Small intestine (tissue), 7 donors: ENCODE measurements at regions not wholly inside any gene's neighbourhood (a gene's known extent, or its start where the extent isn't known, plus 50 kb on each side); places are given as distances from the start of the nearest gene placed in this dataset.

Experiments used
- DNase-seq, 2 donors: peaks; one replicate each; pipeline versions ENCODE4 v3.0.0 to v3.0.0-alpha.2; 2013
- FAIRE-seq: peaks from 2 replicates; lab custom pipeline; 2012; peaks lifted over from hg19 to GRCh38; lab: Jason Lieb, UNC
- H3K27ac ChIP-seq, 3 donors: one replicate each; pipeline ENCODE4 v1.5.1; 2013; ENCODE audit warnings: low read length in 2 of 3, mild to moderate bottlenecking in 2 of 3, control low read depth in 1 of 3, inconsistent platforms in 1 of 3, low read depth in 1 of 3, moderate library complexity in 1 of 3
- H3K27me3 ChIP-seq, 3 donors: one replicate each; pipeline ENCODE4 v1.6.1; 2013; ENCODE audit warnings: low read length in 3 of 3, inconsistent platforms in 1 of 3; ENCODE audit not compliant: control insufficient read depth in 3 of 3, insufficient read depth in 3 of 3
- H3K36me3 ChIP-seq, 3 donors: one replicate each; pipeline ENCODE4 v1.6.1; 2013; ENCODE audit warnings: low read length in 3 of 3, inconsistent platforms in 1 of 3, low read depth in 1 of 3, mild to moderate bottlenecking in 1 of 3, moderate library complexity in 1 of 3; ENCODE audit not compliant: control insufficient read depth in 3 of 3, insufficient read depth in 2 of 3
- H3K4me1 ChIP-seq, 3 donors: one replicate each; pipeline ENCODE4 v1.6.1; 2013; ENCODE audit warnings: low read length in 2 of 3, inconsistent platforms in 1 of 3, low read depth in 1 of 3, mild to moderate bottlenecking in 1 of 3, moderate library complexity in 1 of 3; ENCODE audit not compliant: control insufficient read depth in 3 of 3, insufficient read depth in 2 of 3
- H3K4me3 ChIP-seq, 3 donors: one replicate each; pipeline ENCODE4 v1.5.1; 2013; ENCODE audit warnings: low read length in 3 of 3, control low read depth in 1 of 3, inconsistent platforms in 1 of 3, low read depth in 1 of 3, mild to moderate bottlenecking in 1 of 3, moderate library complexity in 1 of 3
- H3K9me3 ChIP-seq, 2 donors: one replicate each; pipeline ENCODE4 v1.6.1; 2013; ENCODE audit warnings: low read depth in 1 of 2, low read length in 1 of 2; ENCODE audit not compliant: control insufficient read depth in 2 of 2, insufficient read depth in 1 of 2
- WGBS, 3 donors: extraction: QIAGEN DNeasy Blood & Tissue Kit; methylation state at CpG; one replicate each; pipeline ENCODE4 v1.1.7; 2013; 5-methylcytosine and 5-hydroxymethylcytosine counted together
- donor health status: healthy with polysubstance abuse.
- donor health status: control.
- donor health status: control.
- donor health status: Bipolar disorder and iron deficiency.
- donor health status: healthy.

DNA sequence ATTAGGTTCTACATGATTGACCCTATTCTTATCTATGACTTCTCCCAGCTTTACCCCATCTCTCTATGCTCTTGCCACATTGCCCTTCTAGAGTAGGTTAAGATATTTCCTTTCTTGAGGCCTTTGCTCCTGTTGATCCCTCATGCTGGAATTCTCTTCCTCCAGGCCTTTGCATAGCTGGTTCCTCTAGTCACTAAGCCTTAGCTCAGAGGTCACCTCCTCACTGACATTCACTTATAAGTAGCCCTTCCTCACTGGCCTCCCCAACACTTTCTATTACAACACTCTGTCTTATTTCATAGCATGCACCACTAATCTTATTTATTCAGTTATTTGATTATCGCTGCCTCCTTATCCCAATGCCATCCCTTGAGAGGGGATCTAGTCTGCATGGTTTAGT lies 228.4 kb upstream of the COL8A1 start:
- H3K27ac ChIP-seq = no peak overlapping the region
- no peaks in the 10 kb centered on the region for H3K9me3 ChIP-seq
- no peaks in the 10 kb centered on the region for H3K36me3 ChIP-seq
- H3K4me1 ChIP-seq = no peaks in the 10 kb centered on the region
- FAIRE-seq (no peak), DNase-seq (no peak)
- no peaks in the 10 kb centered on the region for H3K27me3 ChIP-seq
- 91 to 100% (median 96%) methylated on average over 1 of the region's 1 CpG for WGBS, 3 donors
- no peak overlapping the region for H3K4me3 ChIP-seq

- WGBS, 3 donors = 62 to 78% (median 76%) methylated on average over 4 of the region's 4 CpGs
- Histone ChIP-seq H3K27me3 (no peaks in the 10 kb centered on the region), H3K4me3 (no peak overlapping the region), H3K27ac (no peak overlapping the region), H3K4me1 (no peaks in the 10 kb centered on the region), H3K9me3 (no peaks in the 10 kb centered on the region), H3K36me3 (no peaks in the 10 kb centered on the region)
- no peak for FAIRE-seq
- no peak for DNase-seq
Observed at GRCh38 chr3:99407257-99407656, 231.1 kb upstream of the COL8A1 start.

- Histone ChIP-seq H3K27ac (no peak overlapping the region), H3K4me1 (no peaks in the 10 kb centered on the region), H3K9me3 (peaks cover 0 to 8% of the 10 kb centered on the region in 2 donors), H3K36me3 (no peaks in the 10 kb centered on the region), H3K4me3 (no peak overlapping the region), H3K27me3 (no peaks in the 10 kb centered on the region)
- 87 to 97% (median 97%) methylated on average over 1 of the region's 1 CpG for WGBS, 3 donors
- DNase-seq = no peak
- no peak for FAIRE-seq
Observed at GRCh38 chr3:99402755-99403154, 235.6 kb upstream of the COL8A1 start.

GRCh38 chr3:99400352-99400751 lies 238.0 kb upstream of the COL8A1 start:
- Histone ChIP-seq H3K27ac (no peak overlapping the region), H3K4me1 (no peaks in the 10 kb centered on the region), H3K36me3 (no peaks in the 10 kb centered on the region), H3K4me3 (no peak overlapping the region), H3K9me3 (peaks cover 0 to 8% of the 10 kb centered on the region in 2 donors), H3K27me3 (no peaks in the 10 kb centered on the region)
- WGBS, 3 donors = 74 to 79% (median 75%) methylated on average over 2 of the region's 2 CpGs
- DNase-seq (no peak), FAIRE-seq (no peak)

DNA sequence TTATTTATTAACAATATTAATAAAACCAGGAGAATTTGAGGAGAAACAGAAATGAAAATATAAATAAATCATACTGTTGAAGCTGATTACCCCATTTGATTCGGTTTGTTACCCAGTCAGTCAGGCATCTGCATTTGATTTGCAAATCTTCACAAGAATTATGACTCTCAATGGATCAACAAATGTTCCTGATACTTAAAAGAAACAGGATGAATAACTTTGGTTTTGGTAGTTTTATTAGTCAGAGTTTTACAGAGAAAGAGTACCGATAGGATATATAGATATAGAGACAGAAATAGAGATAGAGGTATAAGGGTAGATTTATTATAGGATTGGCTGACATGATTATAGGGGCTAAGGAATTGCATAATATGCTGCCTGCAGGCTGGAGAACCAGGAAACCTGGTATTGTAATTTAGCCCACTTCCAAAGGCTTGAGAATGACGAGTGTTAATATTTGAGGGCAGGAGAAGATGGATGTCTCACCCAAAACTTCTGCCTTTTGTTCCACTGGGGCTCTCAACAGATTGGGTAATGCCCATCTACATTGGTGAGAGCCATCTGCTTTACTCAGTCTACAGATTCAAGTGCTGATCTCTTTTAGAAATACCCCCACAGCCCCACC lies 241.6 kb upstream of the COL8A1 start:
- no peak overlapping the region for H3K27ac ChIP-seq
- DNase-seq (no peak), FAIRE-seq (no peak)
- H3K36me3 ChIP-seq = no peaks in the 10 kb centered on the region
- H3K27me3 ChIP-seq = no peaks in the 10 kb centered on the region
- H3K9me3 ChIP-seq = peaks cover 0 to 8% of the 10 kb centered on the region in 2 donors
- H3K4me3 ChIP-seq = no peak overlapping the region
- 54 to 72% (median 66%) methylated on average over 3 of the region's 3 CpGs for whole genome bisulfite sequencing, 3 donors
- H3K4me1 ChIP-seq = no peaks in the 10 kb centered on the region

- peaks cover 0 to 8% of the 10 kb centered on the region in 2 donors for H3K9me3 ChIP-seq
- H3K4me1 ChIP-seq = no peaks in the 10 kb centered on the region
- no peak overlapping the region for H3K27ac ChIP-seq
- no peak for DNase-seq
- no peak for FAIRE-seq
- no peak overlapping the region for H3K4me3 ChIP-seq
- 45 to 55% (median 52%) methylated on average over 7 of the region's 7 CpGs for WGBS, 3 donors
- H3K36me3 ChIP-seq = no peaks in the 10 kb centered on the region
- no peaks in the 10 kb centered on the region for H3K27me3 ChIP-seq
Observed at GRCh38 chr3:99394831-99395778, 243.3 kb upstream of the COL8A1 start.

GRCh38 chr3:99393961-99394360 lies 244.4 kb upstream of the COL8A1 start:
- Histone ChIP-seq H3K27me3 (no peaks in the 10 kb centered on the region), H3K9me3 (peaks cover 0 to 8% of the 10 kb centered on the region in 2 donors), H3K27ac (no peak overlapping the region), H3K4me3 (no peak overlapping the region), H3K36me3 (no peaks in the 10 kb centered on the region), H3K4me1 (no peaks in the 10 kb centered on the region)
- 77 to 86% (median 83%) methylated on average over 2 of the region's 2 CpGs for WGBS, 3 donors
- FAIRE-seq (no peak), DNase-seq (no peak)

DNA sequence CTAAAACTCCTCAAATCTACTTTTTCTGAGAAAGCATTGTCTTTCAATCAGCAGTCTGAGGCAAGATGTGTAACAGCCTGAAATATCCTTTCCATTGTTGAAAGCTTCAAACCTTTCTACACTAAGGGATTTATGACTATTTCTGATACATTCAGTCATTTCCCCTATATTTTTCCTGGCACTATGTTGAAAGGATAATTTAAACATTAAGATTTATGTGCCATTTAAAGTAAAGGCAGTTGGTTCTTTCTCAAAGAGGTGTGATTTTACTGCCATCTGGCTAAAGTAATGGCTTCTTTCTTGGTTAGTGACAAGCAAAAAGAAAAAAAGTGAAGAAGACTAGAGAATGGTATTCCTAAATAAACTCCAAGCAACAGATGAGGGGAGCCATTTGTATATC lies 249.6 kb upstream of the COL8A1 start:
- Histone ChIP-seq H3K36me3 (no peaks in the 10 kb centered on the region), H3K27me3 (no peaks in the 10 kb centered on the region), H3K4me1 (no peaks in the 10 kb centered on the region), H3K9me3 (no peaks in the 10 kb centered on the region), H3K4me3 (no peak overlapping the region), H3K27ac (no peak overlapping the region)
- DNase-seq = no peak
- no peak for FAIRE-seq
